Upper lobe of right lung (tissue), 1 donor: ENCODE measurements at regions not wholly inside any gene's neighbourhood (a gene's known extent, or its start where the extent isn't known, plus 50 kb on each side); places are given as distances from the start of the nearest gene placed in this dataset.

Experiments
- ATAC-seq: fragments of 200-7000 bp; cut with Tn5 transposase; one replicate; pipeline ENCODE4 v1.9.1; 2020; ENCODE audit warnings: mild to moderate bottlenecking, moderate library complexity
- DNase-seq: peaks from one replicate; pipeline ENCODE4 v3.0.0-alpha.2; 2020
- H3K27ac ChIP-seq: fragments of 200-600 bp; one replicate; pipeline ENCODE4 v1.8.0; 2022
- H3K27me3 ChIP-seq: fragments of 200-600 bp; one replicate; pipeline ENCODE4 v1.8.0; 2022; ENCODE audit warnings: mild to moderate bottlenecking
- H3K36me3 ChIP-seq: fragments of 200-600 bp; one replicate; pipeline ENCODE4 v1.8.0; 2022
- H3K4me1 ChIP-seq: fragments of 200-600 bp; one replicate; pipeline ENCODE4 v1.8.0; 2022
- H3K4me3 ChIP-seq: fragments of 200-600 bp; one replicate; pipeline ENCODE4 v1.8.0; 2022; ENCODE audit warnings: mild to moderate bottlenecking
- H3K9me3 ChIP-seq: fragments of 200-600 bp; one replicate; pipeline ENCODE4 v1.8.0; 2022
- intact Hi-C: fragments of 100-400 bp; cut with DNase I; formaldehyde crosslinking; loops from one replicate; pipeline ENCODE4 v1.11.0; 2022
- TF ChIP-seq, protein P1 (sequence below): fragments of 200-600 bp; IDR thresholded peaks from one replicate; pipeline ENCODE4 v1.8.0; 2022; ENCODE audit warnings: antibody characterized with exemption
- donor health status: DM: no; HTN: yes; CAD: no; lungs with severe emphysema.

- Histone ChIP-seq H3K4me1 (no peaks in the 10 kb centered on the region), H3K9me3 (no peaks in the 10 kb centered on the region), H3K36me3 (no peaks in the 10 kb centered on the region), H3K4me3 (no peak overlapping the region), H3K27ac (no peak overlapping the region), H3K27me3 (no peaks in the 10 kb centered on the region)
- TF ChIP-seq, protein P1, sequence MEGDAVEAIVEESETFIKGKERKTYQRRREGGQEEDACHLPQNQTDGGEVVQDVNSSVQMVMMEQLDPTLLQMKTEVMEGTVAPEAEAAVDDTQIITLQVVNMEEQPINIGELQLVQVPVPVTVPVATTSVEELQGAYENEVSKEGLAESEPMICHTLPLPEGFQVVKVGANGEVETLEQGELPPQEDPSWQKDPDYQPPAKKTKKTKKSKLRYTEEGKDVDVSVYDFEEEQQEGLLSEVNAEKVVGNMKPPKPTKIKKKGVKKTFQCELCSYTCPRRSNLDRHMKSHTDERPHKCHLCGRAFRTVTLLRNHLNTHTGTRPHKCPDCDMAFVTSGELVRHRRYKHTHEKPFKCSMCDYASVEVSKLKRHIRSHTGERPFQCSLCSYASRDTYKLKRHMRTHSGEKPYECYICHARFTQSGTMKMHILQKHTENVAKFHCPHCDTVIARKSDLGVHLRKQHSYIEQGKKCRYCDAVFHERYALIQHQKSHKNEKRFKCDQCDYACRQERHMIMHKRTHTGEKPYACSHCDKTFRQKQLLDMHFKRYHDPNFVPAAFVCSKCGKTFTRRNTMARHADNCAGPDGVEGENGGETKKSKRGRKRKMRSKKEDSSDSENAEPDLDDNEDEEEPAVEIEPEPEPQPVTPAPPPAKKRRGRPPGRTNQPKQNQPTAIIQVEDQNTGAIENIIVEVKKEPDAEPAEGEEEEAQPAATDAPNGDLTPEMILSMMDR = no peak
- intact Hi-C loops = no loop called here
- DNase-seq (no peak), ATAC-seq (no peak)
These were observed 165.7 kb upstream of the PLSCR5 start for GRCh38 chr3:146770881-146771280.

DNA sequence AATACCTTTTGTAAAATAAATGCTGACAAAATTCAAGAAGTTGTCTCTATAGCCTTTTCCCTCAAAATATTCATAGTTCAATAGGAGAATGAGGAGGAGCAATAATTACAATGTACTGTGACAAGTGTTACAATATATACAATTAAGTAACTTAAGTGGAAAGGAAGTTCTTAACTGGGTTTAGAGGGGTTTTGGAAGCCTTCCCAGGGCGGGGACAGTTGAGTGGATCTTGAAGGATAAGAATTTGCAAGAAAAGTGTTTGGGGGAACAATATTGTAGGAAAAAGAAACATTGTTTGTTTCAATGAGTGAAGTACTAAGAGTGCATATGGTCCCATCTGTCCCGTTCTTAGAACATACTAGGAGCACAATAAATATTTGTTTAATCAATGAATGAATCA lies 165.2 kb upstream of the PLSCR5 start:
- Histone ChIP-seq H3K4me1 (no peaks in the 10 kb centered on the region), H3K27me3 (no peaks in the 10 kb centered on the region), H3K9me3 (no peaks in the 10 kb centered on the region), H3K27ac (no peak overlapping the region), H3K4me3 (no peak overlapping the region), H3K36me3 (no peaks in the 10 kb centered on the region)
- TF ChIP-seq, protein P1 = no peak
- intact Hi-C loops = no loop called here
- ATAC-seq (no peak), DNase-seq (no peak)

GRCh38 chr3:146757759-146758158 lies 152.6 kb upstream of the PLSCR5 start:
- Histone ChIP-seq H3K9me3 (no peaks in the 10 kb centered on the region), H3K4me1 (no peaks in the 10 kb centered on the region), H3K4me3 (no peak overlapping the region), H3K27me3 (no peaks in the 10 kb centered on the region), H3K27ac (no peak overlapping the region), H3K36me3 (no peaks in the 10 kb centered on the region)
- ATAC-seq (no peak), DNase-seq (no peak)
- intact Hi-C loops = no loop called here
- TF ChIP-seq, protein P1 = no peak

DNA sequence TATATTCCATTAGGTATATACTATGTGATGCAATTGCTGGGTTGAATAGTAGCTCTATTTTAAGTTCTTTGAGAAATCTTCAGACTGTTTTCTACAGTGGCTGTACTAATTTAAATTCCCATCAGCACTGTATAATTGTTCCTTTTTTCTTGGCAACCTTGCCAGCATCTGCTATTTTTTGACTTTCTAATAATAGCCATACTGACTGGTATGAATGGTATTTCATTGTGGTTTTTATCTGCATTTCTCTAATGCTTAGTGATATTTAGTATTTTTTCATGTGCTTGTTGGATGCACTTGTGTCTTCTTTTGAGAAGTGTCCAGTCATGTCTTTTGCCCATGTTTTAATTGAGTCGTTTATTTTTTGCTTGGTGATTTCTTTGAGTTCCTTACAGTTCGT lies 145.1 kb upstream of the PLSCR5 start:
- TF ChIP-seq, protein P1 = no peak
- Histone ChIP-seq H3K4me3 (no peak overlapping the region), H3K27ac (no peak overlapping the region), H3K27me3 (no peaks in the 10 kb centered on the region), H3K36me3 (no peaks in the 10 kb centered on the region), H3K9me3 (no peaks in the 10 kb centered on the region), H3K4me1 (no peaks in the 10 kb centered on the region)
- intact Hi-C loops = no loop called here
- ATAC-seq (no peak), DNase-seq (no peak)

DNA sequence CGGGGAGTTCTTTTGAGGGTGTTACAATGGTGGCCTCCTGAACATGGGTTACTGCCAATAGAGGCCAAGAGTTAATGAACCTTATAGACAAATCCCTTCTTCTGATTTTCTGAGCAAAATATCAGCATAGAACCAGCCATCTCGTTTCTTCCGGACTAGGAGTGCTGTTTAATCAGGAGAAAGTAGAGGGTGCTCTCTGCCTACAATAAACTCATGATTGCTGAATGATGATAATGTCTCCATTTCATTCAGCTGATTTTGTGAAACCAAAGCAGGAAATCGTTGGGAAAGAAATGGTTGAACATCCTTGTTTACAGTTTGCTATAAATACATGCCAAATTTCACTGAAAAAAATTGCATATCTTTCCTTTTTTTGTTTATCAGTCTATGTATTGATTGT lies 142.8 kb upstream of the PLSCR5 start:
- TF ChIP-seq, protein P1 = peak; percentile 17
- intact Hi-C loops = no loop called here
- ATAC-seq = no peak
- H3K36me3 ChIP-seq = no peaks in the 10 kb centered on the region
- DNase-seq = no peak
- no peak overlapping the region for H3K27ac ChIP-seq
- no peaks in the 10 kb centered on the region for H3K27me3 ChIP-seq
- H3K4me1 ChIP-seq = no peaks in the 10 kb centered on the region
- no peaks in the 10 kb centered on the region for H3K9me3 ChIP-seq
- H3K4me3 ChIP-seq = no peak overlapping the region

DNA sequence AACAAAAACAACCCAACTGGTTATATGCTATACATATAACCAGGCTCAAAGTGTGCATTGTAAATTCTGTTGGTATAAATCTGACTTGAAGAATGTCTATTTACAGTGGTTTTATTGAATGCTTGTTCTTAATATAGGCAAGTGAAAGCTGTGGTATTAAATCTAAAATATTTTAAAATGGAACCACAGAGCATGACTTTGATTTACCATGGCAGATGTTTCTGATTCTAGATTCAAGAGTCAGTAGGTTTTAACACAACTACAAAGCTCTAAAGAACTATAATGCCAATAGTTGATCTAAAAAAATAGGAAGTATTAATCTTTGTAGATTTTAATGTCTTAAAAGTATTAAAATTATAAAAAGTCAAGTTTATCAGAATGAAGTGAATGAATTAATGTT lies 141.9 kb upstream of the PLSCR5 start:
- Histone ChIP-seq H3K36me3 (no peaks in the 10 kb centered on the region), H3K4me3 (no peak overlapping the region), H3K4me1 (no peaks in the 10 kb centered on the region), H3K27ac (no peak overlapping the region), H3K9me3 (no peaks in the 10 kb centered on the region), H3K27me3 (no peaks in the 10 kb centered on the region)
- ATAC-seq (no peak), DNase-seq (no peak)
- intact Hi-C loops = no loop called here
- TF ChIP-seq, protein P1 = no peak
